Vagina (tissue), 2 donors: ENCODE measurements at regions not wholly inside any gene's neighbourhood (a gene's known extent, or its start where the extent isn't known, plus 50 kb on each side); places are given as distances from the start of the nearest gene placed in this dataset.

ENCODE experiments used
- POLR2A ChIP-seq, 2 donors: fragments of 450-650 bp; IDR thresholded peaks; one replicate each; pipeline ENCODE4 v1.6.1; 2017; ENCODE audit warnings: antibody characterized with exemption in 2 of 2, mild to moderate bottlenecking in 2 of 2, moderate library complexity in 2 of 2
- POLR2AphosphoS5 ChIP-seq, 2 donors: sonication (generic); formaldehyde crosslinking; IDR thresholded peaks; one replicate each; pipeline ENCODE4 v1.9.0; 2017; ENCODE audit warnings: antibody characterized with exemption in 2 of 2, mild to moderate bottlenecking in 2 of 2, low read depth in 1 of 2; ENCODE audit not compliant: insufficient read depth in 1 of 2
- TF ChIP-seq, protein P1 (sequence below), 3 experiments: fragments of 450-650 bp in 2 of 3; fragments of 200-600 bp in 1 of 3; sonication (generic) in 1 of 3; IDR thresholded peaks; one replicate each; pipeline ENCODE4 v1.5.1; 2017 to 2019; ENCODE audit warnings: antibody characterized with exemption in 3 of 3, mild to moderate bottlenecking in 2 of 3, moderate library complexity in 2 of 3

- TF ChIP-seq POLR2A (IDR thresholded peaks at IDR 0.05) (no peak), POLR2AphosphoS5 (IDR thresholded peaks at IDR 0.05; ENCODE audit: insufficient read depth in 1 of 2, low read depth in 1 of 2) (no peak)
- TF ChIP-seq, protein P1, sequence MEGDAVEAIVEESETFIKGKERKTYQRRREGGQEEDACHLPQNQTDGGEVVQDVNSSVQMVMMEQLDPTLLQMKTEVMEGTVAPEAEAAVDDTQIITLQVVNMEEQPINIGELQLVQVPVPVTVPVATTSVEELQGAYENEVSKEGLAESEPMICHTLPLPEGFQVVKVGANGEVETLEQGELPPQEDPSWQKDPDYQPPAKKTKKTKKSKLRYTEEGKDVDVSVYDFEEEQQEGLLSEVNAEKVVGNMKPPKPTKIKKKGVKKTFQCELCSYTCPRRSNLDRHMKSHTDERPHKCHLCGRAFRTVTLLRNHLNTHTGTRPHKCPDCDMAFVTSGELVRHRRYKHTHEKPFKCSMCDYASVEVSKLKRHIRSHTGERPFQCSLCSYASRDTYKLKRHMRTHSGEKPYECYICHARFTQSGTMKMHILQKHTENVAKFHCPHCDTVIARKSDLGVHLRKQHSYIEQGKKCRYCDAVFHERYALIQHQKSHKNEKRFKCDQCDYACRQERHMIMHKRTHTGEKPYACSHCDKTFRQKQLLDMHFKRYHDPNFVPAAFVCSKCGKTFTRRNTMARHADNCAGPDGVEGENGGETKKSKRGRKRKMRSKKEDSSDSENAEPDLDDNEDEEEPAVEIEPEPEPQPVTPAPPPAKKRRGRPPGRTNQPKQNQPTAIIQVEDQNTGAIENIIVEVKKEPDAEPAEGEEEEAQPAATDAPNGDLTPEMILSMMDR (IDR thresholded peaks at IDR 0.05) = no peak
These were observed 136.5 kb upstream of the UNC5B start for GRCh38 chr10:71075759-71076472.
